GM18505 (cell line): ENCODE measurements at regions not wholly inside any gene's neighbourhood (a gene's known extent, or its start where the extent isn't known, plus 50 kb on each side); places are given as distances from the start of the nearest gene placed in this dataset.

ENCODE experiments used
- ATAC-seq: cut with Tn5 transposase; IDR thresholded peaks from one replicate; pipeline ENCODE4 v1.9.1; 2021; ENCODE audit not compliant: unreplicated experiment
- POLR2A ChIP-seq: IDR thresholded peaks from 4 replicates; pipeline ENCODE4 v1.6.1; 2011; ENCODE audit warnings: borderline replicate concordance; ENCODE audit not compliant: insufficient read depth, insufficient read length; ENCODE audit errors: extremely low read depth

DNA sequence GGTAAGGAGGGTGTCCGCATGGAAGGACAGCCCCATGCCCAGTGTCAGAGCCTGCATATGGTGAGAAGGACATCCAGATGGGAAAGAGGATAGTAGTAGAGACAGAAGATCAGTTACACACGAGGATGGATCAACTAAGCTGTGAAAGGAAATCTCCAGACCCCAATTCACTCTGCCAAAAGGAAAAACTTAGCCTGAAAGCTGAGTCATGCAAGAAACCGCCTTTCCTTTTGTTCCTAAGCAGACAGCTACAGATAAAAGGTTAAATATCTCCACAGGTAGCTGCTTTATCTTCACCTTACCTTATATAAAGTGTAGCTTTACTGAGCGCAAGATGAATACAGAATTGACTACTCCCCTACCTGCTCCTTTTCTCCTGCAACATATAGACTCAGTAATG is 67.3 kb upstream of the LGALSL start:
- ATAC-seq = no peak

DNA sequence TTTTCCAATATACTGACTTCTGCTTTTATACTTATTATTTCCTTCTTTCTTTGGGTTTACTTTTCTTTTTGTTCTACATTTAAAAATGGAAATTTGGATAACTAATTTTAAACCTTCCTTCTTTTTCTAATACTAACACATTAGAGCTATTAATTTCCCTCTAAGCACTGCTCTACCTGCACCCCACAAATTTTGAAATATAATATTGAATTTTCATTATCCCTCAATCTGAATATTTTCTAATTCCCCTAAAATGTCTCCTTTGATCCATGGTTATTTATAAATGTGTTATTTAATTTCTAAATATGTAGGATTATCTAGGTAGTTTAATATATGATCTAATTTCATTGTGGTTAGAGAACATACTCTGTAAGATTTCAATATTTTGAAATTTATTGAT is 63.4 kb upstream of the LGALSL start:
- TF ChIP-seq POLR2A = no peak
- no peak for ATAC-seq

More for the DNA sequence above, 67.3 kb upstream of the LGALSL start:
- TF ChIP-seq POLR2A = no peak

DNA sequence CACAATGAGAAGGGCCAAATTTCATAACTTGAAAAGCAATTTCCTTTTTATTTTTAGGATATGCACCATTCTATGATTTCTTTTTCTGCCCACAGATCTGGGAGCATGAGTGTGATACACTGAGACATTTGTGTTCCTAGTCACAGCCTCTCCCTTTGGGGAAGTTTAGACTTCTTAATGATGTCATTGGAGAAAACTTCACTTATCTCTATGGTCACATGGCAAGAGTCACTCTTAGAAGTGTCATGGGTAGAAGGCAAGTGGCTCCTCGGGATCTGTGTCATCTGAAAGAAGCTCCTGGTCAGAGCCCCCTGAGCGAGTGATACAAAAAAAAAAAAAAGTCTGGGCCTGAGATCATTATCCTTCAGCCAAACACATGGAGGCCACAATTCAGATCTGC is 62.5 kb upstream of the LGALSL start:
- no peak for TF ChIP-seq POLR2A
- no peak for ATAC-seq

DNA sequence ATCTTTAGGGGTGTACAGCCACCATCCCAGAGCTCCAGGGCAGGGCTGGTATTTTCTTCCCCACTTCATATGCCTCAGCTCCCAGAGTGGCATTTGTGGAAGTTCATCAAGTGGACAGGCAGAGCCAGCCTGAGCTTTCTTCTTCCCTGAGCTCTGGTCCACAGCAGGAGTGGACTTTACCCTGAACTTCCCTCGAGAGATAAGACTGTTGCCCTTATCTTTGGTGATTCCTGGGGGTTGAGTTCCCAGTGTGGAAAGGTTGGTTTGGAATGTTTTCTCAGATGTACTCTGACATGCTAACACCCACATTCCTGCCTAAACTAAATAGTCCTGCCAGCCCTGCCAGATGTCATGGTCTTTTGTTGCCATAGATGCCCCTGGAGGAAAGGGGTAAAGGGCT is 62.0 kb upstream of the LGALSL start:
- ATAC-seq = no peak
- no peak for TF ChIP-seq POLR2A

DNA sequence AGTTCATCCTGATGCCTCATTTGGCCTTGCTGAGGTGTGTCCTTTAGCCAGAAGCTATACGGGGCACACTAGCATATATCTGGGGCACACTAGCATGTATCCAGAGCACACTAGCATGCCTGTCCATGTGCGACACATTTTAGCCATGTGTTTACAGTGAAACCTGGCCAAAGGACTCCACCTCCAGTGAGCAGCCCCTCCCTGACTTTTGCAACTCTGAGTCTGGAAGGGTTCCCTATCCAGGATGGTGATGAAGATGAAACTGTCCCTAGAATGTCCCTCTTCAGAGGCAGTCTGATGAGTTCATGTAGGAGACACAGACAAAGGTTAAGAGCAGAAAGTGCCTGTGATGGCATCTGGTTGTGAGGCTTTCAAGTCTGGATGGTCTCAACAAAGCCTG is 61.4 kb upstream of the LGALSL start:
- ATAC-seq = no peak
- no peak for TF ChIP-seq POLR2A

DNA sequence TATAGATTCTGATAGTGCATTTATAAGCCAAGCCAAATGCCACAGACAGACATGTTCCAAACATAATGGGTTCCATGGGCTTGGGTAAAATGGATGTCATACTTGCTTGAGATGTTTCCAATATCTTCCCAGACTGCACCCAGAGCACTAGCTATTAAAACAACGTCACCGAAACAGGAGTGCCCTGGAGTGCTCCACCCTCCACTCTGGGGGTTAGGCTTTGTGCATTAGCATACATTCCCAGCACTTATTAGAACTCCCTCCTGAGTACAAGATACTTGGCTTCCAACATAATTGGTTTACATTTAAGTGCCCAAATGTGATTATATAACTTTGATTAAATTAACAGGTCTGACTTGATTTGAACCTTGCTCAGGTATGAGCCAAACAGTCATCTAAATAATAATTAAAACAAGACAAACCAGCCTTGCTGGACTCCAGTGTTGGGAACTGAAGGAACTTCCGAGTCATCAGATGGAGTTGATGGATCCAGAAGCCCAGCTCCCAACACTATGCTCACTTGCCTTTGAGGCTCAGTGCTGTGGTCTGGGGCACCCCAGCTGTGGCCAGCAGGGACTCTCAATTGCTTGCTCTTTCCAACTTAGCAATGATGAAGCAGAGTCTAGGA is 60.5 kb upstream of the LGALSL start:
- TF ChIP-seq POLR2A = no peak
- no peak for ATAC-seq

DNA sequence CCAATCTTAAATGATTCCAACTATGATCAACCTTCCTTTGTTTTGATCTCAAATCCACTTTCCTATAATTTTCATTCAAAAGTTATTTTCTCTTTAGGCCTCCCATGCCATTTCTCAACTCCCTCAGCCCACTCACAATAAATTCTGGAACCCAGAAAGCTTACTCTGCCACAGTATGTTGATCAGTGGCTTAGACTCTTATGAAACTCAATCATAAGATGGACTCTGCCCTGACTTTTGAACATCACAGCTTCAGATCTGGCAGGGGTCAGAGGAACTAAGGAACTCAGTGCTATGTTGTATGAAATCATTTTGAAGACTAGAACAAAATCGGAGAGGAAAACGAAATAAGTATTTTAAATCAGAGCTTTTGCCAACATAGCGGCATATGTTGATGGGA is 59.8 kb upstream of the LGALSL start:
- ATAC-seq = no peak
- TF ChIP-seq POLR2A = no peak

DNA sequence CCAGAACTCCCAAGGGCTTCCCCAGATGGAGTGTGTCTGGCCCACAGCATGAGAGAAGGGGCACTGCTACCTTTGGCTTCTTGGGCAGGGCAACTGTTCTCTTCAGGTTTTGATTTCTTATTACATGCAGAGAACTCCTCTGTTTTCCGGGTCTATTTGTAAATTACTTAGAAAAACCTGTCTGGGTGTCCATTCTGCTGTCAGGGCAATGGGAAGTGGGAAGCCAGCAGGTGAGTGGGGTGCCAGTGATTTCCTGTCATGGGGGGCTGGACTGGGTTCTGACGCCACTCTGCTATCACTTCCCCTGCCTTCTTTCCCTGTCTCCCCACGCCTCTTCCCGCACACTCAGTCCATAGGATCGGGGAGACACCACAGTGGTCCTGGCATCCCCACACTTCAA is 58.0 kb upstream of the LGALSL start:
- no peak for TF ChIP-seq POLR2A

DNA sequence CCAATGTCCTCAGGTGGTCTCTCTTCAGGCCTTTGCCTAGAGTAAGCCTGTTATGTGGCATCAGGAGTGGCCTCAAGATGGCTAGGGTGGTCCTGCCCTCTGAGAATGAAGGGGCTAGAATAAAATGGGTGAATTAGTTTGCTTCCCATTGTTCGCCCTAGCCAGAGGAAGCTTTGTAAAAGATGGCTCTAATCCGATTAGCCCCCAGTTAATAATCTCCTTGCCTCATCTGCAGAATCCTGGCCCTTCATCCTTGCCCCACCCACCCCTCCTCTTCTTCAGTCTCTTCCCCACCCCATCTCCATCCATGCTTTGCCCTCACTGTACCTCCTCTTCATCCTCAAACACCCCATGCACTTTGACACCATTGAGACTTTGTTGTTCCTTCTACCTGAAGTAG is 57.4 kb upstream of the LGALSL start:
- ATAC-seq = no peak
- TF ChIP-seq POLR2A = no peak

More for the DNA sequence above, 58.0 kb upstream of the LGALSL start:
- ATAC-seq = no peak

DNA sequence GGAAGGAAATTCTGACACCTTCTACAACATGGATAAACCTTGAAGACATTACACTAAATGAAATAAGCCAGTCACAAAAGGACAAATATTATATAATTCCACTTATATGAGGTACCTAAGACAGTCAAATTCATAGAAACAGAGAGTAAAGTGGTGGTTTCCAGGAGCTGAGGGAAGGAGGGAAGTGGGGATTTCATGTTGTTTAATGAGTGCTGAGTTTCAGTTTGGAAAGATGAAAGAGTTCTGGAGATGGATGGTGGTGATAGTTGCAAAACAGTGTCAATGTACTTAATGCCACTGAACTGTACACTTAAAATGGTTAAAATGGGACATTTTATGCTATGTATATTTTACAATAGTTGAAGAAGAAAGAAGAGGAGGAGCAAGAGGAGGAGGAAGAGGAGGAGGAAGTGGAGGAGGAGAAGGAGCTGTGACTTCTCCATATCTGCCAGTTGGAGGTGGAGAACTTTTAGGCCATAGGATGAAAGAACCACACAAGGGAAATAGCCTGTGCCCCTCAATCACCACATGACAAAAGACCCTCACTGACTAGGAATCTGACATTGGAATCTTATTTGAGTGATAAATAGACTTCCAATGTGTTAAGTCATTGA is 55.3 kb upstream of the LGALSL start:
- TF ChIP-seq POLR2A = no peak

DNA sequence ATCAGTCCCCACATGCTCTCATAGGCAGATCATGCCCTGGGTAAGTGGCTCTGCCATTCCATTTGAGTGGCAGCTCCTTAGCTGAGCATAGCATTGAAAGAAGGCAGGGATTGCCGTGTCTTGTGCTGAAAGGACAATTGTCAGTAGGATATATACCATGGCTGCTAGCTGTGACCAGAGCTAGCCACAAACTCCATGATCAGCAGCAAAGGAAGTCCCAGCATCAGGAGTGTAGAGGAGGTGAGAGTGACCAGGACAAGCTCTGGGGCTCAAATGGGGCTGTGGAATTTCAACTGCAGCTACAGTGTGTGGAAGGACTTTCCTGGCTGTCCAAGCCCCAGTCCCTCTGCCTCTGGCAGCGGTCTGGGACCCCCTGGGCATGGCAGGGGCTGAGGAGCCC is 54.4 kb upstream of the LGALSL start:
- no peak for ATAC-seq
- no peak for TF ChIP-seq POLR2A

More for the DNA sequence above, 55.3 kb upstream of the LGALSL start:
- ATAC-seq = no peak

DNA sequence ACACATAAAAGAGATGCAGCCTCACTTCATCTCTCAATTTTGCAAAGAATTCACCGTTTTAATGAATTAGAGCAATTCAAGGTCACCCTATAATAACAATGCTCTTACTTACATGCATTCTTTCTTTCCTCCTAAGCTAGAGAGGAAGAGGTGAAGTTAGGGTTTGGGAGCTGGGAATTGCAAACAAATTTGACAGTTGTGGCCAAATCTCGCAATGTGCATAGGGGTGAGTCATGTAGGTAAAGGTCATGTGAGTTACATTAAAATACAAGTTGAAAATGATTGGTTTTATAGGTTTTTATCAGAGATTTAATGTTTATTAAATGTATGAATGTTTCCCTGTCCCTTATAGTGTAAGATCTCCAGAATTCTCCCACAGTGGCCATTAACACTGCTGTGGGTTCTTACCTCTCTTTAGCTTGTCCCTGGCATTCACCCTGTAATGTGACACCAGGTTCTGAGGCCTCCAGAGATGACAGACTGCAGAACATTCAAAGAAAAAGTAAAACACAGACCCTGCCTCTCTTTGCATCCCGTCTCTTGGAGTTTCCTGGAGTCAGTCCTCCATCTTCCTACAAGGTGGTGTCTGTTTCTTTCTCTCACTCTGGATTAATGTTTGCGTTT is 53.7 kb upstream of the LGALSL start:
- no peak for ATAC-seq
- no peak for TF ChIP-seq POLR2A

DNA sequence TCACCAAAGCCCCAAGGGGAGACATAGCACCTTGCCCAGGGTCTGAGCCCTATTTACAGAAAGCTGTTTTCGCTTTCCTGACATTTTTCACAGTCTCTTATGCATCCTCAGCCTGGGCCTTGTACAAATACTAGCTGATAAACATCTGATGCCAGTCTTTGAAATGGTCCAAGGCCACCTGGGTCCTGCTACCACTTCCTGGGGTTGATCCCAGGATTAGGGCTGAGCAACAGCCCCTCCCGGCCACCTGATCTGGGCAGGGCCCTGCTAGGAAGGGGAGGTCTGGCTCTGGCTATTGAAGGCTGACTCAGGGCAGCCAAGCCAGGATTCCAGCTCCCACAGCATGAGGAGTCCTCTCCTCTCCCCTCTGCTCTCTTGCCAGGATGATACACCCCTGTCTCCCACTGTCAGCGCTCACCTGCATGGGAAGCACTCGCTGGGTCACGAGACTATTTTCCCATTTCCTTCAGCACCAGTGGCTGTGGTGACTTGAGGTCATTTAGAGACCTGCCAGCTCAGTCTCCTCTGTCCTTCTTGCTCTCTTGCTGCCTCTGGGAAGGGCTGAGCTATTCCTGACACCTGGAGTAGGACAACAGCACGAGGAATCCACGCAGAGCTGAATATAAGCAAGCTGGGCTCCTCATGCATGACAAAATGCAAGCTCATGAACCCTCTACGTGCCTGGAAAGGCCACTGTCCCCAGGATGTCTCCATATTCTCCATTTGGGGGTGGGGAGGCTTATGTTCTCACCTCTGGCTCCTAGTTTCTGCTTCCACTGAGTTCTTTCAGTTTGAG is 53.0 kb upstream of the LGALSL start:
- no peak for TF ChIP-seq POLR2A
- ATAC-seq = no peak
